NCI-H526 treated with DMSO at 0.1 percent for 48 hours (cell line): ENCODE measurements at regions not wholly inside any gene's neighbourhood (a gene's known extent, or its start where the extent isn't known, plus 50 kb on each side); places are given as distances from the start of the nearest gene placed in this dataset.
"Not testable (repeated sequence)": the region's sequence is repeated elsewhere in the genome, so short reads cannot be mapped to it uniquely, and the experiment has no call there.

Experiments
- DNase-seq: peaks from one replicate; lab custom pipeline; 2025; lab: John Stamatoyannopoulos, UW

- DNase-seq = no peak
Observed at GRCh38 chr2:58768715-58769080, 527.6 kb upstream of the FANCL start.

- peak; percentile 9 for DNase-seq
Observed at GRCh38 chr2:58767828-58768714, 526.9 kb upstream of the FANCL start.

DNA sequence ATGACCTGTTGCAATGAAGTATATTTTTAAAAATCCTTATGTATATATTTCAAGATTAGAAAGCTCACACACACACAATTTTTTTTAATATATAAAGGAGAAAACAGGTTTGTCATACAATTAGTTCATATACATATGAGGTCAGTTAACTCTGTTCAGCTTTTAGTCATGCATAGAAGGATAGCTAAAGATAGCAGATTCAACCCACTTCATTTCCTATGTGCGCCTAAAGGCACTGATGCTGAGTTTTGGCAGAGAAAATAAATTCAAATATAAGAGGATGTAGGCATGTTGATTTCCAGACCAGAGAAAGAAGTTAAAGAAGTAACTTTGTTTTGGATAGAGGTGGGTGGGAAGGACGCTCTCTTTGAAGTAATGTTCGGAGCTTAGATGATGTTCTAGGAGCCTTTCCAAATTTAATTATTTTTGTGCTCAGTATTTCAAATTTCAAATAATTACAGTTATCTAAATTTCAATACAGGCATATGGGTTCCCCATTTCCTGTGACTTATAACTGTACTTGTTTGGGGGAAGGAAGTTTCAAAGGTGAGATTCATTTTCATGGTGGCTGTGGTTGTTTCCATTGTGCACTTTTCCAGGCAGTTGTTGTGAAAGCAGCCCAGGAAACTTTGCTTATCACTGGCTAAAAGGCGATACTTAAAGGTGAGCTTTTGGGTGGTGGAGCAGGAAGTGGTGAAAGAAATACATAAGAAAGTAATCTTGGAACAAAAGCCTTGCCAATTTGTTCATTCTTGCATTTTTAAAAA is 523.4 kb upstream of the FANCL start:
- DNase-seq = no peak

DNA sequence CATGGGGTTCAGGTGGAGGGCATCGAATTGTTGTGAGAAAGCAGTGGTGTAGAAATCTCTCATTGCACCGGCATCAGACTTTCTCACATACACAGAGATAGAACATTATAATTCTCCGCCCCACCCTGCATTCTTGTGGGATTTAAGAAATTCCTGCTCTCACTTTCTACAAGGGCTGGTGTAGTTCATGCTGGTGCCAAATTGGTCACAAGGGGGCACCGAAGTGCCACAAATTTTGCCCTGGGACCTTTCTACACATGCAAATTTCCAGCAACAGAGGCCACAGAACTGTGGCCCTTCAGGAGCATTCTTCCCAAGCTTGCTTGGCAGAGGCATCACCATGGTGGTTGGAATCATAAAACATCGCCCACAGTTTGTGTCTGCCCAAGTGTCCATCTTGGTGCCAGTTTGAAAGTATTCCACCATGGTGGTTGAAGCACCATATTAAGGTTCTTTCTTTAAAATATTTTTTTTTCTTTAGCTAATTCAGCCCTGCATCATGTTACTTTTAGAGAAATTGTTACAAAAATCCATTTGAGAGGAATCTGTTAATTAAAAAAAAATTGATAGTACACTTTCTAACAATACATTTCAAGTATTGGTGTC is 521.2 kb upstream of the FANCL start:
- DNase-seq = peak; percentile 45

DNA sequence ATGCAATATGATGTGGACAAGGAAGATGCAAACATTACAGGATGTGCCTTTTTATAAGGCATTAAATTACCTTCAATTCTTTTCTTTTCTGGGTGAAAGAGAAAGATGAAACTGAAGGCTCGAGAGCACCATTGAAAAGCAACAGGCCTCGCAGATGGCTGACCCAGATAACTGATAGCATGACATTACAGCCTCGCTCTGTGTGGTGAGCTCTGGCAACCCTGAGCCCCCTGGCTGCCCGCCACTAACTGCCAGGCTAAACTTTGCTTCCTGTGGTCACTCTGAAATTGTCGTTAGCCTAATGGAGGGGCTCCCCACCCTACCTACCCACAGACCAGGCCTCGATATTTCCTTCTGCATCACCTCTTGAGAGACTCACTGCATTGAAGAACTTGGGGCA is 516.8 kb upstream of the FANCL start:
- no peak for DNase-seq

DNA sequence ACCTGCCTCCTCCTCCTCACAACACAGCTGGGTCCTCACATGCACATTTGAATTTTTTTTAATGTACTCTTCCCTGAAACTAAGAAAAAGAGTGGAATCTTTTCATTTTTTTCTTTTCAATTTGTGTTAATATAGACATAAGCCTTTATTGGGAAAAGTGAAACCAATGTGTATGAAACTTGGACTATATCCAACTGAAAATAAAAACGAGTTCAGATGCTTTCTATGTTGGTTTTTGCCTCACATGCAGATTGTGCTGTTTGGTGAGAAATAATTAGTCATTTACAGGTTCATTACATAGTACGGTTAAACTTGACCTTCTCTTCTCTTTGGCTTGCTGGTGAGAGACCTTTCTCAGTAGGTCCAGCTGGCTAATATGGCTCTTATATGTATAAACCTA is 515.2 kb upstream of the FANCL start:
- DNase-seq = no peak

DNA sequence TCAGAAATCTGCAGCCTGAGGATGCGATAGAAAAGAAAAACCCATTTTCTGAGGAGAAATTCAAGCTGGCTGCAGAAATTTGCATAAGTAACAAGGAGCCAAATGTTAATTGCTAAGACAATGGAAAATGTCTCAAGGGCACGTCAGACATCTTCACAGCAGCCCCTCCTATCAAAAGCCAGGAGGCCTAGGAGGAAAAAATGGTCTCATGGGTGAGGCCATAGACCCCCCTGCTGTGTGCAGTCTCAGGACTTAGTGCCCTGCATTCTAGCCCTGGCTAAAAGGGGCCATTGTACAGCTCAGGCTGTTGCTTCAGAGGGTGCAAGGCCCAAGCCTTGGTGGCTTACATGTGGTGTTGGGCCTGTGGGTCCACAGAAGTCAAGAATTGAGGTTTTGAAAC is 511.4 kb upstream of the FANCL start:
- not testable (repeated sequence) for DNase-seq

DNA sequence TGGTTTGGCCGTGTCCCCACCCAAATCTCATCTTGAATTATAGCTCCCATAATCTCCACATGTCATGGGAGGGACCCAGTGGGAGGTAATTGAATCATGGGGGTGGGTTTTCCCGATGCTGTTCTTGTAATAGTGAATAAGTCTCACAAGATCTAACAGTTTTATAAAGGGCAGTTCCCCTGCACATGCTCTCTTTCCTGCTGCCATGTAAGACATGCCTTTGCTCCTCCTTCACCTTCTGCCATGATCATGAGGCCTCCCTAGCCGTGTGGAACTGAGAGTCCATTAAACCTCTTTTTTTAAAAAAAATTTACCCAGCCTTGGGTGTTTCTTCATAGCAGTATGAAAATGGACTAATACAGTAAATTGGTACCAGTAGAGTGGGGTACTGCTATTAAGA is 510.6 kb upstream of the FANCL start:
- not testable (repeated sequence) for DNase-seq

DNA sequence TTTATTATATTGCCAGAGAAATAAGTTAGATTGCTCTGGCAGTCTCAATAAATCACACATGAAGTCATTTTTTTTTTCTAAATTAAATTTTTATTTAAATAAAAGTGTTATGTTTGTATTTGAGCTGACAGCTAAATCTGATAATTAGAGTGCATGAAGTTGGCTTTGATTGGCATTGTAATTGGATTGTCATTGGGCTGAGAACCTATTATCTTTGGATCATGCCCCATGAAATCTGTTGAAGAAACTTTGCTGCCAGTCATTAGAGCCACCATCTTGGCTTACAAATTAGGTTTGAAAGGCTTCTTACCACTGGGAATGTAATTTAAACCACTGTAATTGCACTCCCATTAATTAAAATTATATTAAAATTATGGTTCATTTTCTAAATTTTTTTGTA is 507.9 kb upstream of the FANCL start:
- DNase-seq = no peak

- DNase-seq = not testable (repeated sequence)
Observed at GRCh38 chr2:58745334-58745733, 504.2 kb upstream of the FANCL start.

GRCh38 chr2:58740426-58740825 is 499.3 kb upstream of the FANCL start:
- no peak for DNase-seq

- DNase-seq = no peak
Observed at GRCh38 chr2:58739033-58739432, 497.9 kb upstream of the FANCL start.

- no peak for DNase-seq
Observed at GRCh38 chr2:58734365-58734764, 493.2 kb upstream of the FANCL start.

DNA sequence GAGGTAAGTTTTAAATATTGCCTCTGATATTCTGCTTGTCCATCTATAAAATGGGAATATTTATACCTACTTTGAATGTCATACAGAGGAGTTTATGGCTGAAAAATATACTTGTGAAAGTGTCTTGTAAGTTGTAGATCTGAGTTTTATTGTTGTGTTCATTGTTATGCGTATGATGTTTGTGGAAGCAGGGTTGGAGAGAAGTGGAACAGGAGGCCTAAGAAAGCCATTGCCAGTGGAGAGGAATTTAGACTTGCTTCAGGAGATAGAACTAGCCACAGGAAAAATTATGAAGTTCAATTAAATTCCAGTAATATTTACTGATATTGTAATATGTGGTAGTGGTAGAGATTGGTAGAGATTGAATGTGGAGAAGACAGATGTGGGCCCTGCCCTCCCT is 491.9 kb upstream of the FANCL start:
- DNase-seq = no peak

- no peak for DNase-seq
Observed at GRCh38 chr2:58731488-58731869, 490.4 kb upstream of the FANCL start.

- no peak for DNase-seq
Observed at GRCh38 chr2:58730764-58731487, 489.8 kb upstream of the FANCL start.

DNA sequence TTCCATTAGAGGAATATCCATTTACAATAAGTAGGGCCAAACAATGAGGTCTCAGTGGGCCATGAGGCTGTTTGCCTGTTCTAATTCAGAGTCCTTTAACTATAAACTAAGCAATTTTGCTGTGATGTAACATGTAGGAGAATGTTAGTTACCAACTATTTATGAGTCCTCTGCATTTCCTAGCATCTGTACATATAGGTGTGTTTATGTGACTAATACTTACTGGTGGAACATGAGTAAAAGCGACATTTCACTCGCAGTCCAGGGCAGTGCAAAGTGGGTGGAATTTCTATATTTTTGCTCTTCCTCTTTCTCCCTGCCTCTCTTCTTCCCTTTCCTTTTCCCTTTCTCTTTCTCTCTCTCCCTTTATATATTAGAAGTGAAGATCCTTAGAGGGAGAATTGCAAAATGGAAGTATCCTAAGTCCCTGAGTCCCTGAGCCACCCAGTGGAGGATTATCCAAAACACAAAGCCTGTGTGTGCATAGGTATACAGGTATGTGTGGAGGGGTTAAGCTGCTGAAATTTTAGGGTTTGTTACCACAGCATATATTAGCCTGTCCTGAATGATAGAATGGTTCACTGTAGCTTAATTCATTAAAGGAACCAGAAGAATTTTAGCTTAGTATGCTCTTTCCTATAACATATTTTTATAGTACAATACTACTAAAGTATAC is 487.0 kb upstream of the FANCL start:
- DNase-seq = no peak

DNA sequence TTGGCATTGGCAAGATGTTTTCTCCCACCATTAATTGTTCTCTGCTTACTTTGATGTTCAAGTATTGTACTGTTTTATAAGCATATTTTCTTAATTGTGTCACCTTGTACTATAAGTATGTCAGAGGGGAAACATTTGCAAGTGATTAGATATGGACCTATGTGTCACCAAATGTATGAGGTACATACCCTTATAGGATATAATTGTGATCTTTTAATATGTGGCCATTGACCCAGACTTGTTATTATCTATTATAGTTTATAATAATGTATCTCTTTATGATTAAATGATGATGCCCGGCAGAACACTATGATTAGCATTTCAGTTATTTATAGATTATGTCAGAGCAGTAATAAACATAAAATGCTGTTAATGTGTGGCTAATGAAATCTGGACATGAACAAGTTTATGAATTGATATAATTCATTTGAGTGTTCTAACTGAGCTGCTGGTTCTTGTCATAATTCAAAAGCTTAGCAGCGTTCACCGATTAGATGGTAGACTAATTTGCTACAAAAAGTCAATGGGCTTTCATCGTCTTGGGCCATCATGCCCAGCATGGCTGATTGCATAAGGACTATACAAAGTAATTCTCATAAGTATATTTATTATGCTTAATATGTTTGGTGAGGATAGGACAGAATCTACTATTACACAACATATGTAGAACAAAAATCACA is 480.9 kb upstream of the FANCL start:
- DNase-seq = no peak

DNA sequence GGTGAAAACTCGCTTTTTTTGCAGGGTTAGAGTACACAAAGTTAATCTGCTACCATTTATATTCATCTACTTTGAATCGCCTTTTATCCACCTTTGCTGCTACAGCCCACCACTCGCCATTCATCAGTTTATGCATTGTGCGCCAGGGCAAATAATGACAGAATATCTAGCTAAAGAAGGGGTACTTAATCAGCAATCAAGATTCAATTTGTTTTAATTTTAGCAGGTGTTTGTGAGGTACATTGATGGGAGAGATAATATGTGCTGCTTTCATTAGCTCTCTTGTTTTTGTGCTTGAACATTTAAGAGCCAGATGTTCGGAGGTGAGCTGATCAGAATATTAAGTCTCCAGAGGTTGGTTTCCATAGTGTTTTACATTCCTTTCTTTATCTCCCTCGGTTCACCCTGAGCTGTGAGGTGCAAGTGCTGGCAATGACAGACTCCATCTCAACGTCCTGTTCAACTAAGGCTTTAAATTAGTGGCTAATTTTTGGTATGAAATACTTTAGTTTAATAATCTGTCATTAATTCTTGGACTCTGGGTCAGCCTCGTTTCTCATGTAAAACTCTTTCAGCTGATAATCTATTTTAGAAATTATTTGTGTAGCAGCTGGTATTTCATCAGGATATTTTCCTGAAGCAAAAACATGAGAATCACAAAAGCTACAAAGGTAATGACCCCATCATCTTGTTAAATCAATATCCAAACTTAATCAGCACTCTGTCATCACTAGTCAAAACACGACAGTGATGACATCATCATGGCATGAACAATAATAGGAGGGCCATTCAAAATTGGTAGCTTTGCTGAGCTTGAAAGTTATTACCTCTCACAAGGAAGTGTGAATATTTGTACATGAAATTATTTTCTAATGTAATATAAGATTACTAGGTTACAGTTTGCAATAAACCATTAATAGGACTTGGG is 479.9 kb upstream of the FANCL start:
- no peak for DNase-seq
